HTR-8/SVneo (cell line): ENCODE measurements at regions not wholly inside any gene's neighbourhood (a gene's known extent, or its start where the extent isn't known, plus 50 kb on each side); places are given as distances from the start of the nearest gene placed in this dataset.

ENCODE experiments used
- DNase-seq: peaks from one replicate; pipeline ENCODE4 v3.0.0; 2011; ENCODE audit warnings: low spot score, mixed read lengths; ENCODE audit not compliant: insufficient read length
- FAIRE-seq: peaks from 2 replicates; lab custom pipeline; 2011; peaks lifted over from hg19 to GRCh38; lab: Jason Lieb, UNC

DNA sequence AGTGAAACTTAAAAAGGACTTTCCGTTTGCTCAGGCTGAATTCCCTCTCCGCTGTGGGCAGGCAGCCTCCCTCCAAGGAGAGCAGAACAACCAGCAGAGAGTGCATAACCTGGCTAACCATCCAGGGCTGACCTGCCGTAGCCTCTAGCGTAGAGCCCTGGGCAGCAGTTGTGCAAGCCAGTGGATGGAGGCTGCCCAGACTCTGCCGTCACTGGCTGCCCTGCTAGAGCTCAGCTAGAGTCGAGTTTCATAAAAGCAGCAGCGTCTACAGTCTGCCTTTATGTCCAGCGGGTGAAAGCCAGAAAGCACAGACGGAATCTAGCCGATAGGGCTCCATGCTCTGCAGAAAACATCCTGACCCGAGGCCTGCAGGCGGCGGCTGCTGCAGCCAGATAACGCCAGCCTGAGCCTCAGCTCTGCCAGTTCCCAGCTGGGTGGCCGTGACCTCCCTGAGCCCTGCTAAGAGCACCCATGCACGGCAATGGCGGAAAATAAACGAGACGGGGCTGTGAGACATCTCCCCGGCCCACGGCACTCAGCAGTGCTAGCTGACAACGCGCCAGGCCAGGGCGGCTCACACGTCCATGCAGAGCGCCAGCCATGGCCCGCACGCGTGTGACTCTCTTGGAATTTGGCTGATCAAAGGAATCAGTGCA lies 231.3 kb downstream of the ENGASE start:
- FAIRE-seq, result no peak
- DNase-seq, result no peak

DNA sequence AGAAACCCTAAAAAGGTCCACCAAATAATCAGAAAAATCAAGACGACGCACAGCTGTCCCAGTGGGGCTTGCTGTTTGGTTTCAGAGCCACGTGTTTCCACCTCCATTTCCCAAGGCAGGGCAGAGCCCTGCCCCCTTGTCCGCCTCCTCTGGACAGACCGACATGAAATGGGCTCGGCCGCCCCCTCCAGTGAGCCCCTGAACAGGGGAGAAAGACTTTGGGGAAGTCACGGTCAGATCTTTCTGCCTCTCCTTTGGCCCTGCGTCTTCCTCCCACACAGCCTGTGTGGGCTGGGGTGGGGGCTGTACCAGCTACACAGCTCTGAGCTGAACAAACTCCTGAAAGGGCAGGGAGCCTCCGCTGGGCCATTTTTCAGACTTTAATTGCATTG lies 230.7 kb downstream of the ENGASE start:
- FAIRE-seq (no peak), DNase-seq (no peak)

- no peak for DNase-seq
- no peak for FAIRE-seq
Measured at GRCh38 chr17:79304884-79305283, 230.3 kb downstream of the ENGASE start.

GRCh38 chr17:79303641-79304205 lies 229.1 kb downstream of the ENGASE start:
- DNase-seq (no peak), FAIRE-seq (peak; percentile 23)

DNA sequence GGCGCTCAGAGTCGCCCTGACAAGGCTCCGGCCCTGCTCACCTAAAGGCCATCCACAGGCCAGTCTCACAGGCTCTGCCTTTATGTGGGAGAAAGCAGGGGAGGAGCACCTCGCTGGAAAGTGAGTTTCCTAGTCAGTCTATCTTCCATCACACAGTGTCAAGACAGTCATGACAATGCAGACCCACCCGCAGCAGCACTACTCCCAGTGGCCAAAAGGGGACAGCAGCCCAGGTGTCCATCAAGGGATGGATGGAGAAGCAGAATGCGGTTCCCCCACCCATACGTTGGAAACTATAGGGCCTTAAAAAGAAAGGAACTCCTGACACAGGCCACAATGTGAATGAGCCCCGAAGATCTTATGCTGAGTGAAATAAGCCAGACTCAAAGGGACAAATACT lies 226.8 kb downstream of the ENGASE start:
- DNase-seq, result no peak
- FAIRE-seq, result no peak

GRCh38 chr17:79299349-79299748 lies 224.7 kb downstream of the ENGASE start:
- DNase-seq (no peak), FAIRE-seq (no peak)

GRCh38 chr17:79298799-79299198 lies 224.2 kb downstream of the ENGASE start:
- DNase-seq, result no peak

DNA sequence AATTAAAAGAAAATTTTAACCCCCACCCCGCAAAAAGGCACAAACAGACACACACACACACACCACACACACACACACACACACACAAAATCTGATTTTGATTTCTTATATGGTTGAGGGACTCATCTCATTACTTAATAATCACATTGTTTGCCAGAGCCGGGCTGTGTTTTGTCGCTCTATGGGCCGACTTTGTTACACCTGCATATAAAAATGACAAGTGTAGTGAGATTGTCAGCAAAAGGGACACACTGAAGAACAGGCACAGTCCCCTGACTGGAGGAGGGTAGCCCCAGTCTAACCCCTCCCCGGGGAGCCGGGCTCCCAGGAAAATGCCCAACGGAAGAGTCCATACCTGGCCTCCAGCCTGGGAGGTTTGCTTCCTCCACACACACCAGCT lies 221.6 kb downstream of the ENGASE start:
- DNase-seq (no peak), FAIRE-seq (no peak)

More at GRCh38 chr17:79298799-79299198, 224.2 kb downstream of the ENGASE start:
- no peak for FAIRE-seq

GRCh38 chr17:79295307-79295706 lies 220.7 kb downstream of the ENGASE start:
- DNase-seq (no peak), FAIRE-seq (no peak)

GRCh38 chr17:79294459-79295071 lies 219.9 kb downstream of the ENGASE start:
- no peak for FAIRE-seq
- DNase-seq, result peak; percentile 69

GRCh38 chr17:79292501-79292900 lies 217.9 kb downstream of the ENGASE start:
- no peak for FAIRE-seq
- DNase-seq, result no peak

DNA sequence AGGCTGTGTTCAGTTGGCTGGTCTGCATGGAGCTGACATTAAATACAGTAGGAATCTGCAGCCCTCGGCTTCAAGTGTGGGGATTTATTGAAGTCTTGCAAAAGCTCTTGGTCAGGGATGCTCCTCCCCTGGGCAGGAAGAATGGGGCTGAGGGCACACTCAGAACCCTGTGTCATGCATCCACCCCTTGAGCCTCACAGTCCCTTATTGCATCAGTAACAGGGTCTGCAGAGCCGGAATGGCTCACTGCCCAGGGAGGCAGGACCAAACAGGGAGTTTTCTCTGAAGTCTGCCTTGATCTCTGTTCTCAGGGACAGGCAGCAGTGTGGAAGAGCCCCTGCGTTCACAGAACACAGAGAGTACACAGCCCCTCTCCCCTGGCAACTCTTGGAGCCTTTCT lies 216.8 kb downstream of the ENGASE start:
- FAIRE-seq, result no peak
- DNase-seq, result no peak

- DNase-seq (no peak), FAIRE-seq (no peak)
Measured at GRCh38 chr17:79290726-79291125, 216.1 kb downstream of the ENGASE start.

DNA sequence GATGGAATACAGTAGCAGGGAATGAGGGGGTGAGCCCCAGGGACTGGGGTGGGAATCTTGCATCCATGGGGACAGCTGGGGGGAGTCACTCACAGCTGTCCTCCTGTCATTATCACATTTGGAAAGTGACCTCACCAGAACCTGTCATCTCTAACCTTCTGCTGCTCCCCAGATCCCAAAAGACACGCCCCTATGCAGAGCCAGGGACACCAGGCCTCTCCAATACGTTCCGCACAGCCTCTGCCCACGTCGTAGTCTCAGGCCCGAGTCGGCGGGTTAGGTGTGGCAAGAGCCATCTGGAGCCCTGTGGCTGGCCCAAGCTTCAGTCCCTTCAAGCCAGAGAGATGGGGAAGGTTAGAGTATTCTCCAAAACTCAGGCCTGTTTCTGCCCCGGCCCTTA lies 214.3 kb downstream of the ENGASE start:
- FAIRE-seq (no peak), DNase-seq (no peak)

GRCh38 chr17:79286440-79286839 lies 211.8 kb downstream of the ENGASE start:
- FAIRE-seq (no peak), DNase-seq (no peak)

DNA sequence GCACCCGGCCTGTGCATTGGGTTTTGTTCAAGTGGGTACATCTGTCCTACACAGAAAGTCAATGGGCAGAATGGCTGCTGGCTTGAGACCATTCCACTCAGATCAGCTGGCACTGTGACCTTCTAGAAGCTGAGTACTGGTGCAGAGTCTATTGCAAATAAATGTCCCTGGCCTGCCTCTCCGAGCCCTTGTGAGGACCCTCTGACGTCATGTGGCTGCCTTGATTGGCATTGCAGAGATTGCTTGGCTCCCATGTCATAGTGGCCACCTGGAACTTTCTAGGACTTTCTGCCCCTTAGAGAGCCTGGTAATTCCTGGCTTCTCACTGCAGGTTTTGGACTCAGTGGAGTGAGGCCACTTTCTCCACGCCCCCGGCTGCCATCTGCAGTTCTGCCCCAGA lies 211.3 kb downstream of the ENGASE start:
- FAIRE-seq (no peak), DNase-seq (no peak)

GRCh38 chr17:79282294-79282693 lies 207.7 kb downstream of the ENGASE start:
- FAIRE-seq, result no peak
- no peak for DNase-seq

DNA sequence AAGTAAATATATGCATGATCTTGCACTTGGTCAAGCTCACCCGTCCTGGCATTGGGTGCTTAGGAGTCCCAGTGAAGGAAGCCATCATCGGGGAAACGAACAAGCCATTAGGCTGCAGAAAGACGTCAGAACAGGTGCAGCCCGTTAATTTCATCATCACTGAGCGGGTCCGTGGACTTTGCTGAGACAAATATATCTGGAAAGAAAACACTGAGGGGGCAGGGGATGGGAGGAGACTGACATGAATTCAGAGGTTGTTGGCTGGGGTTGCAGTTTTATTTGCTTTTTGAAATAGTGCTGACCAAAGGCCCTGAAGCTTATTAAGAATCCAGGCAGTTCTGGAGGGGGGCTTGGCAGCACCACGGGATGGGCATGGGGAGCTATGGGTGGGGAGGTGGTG lies 207.2 kb downstream of the ENGASE start:
- DNase-seq (no peak), FAIRE-seq (no peak)

DNA sequence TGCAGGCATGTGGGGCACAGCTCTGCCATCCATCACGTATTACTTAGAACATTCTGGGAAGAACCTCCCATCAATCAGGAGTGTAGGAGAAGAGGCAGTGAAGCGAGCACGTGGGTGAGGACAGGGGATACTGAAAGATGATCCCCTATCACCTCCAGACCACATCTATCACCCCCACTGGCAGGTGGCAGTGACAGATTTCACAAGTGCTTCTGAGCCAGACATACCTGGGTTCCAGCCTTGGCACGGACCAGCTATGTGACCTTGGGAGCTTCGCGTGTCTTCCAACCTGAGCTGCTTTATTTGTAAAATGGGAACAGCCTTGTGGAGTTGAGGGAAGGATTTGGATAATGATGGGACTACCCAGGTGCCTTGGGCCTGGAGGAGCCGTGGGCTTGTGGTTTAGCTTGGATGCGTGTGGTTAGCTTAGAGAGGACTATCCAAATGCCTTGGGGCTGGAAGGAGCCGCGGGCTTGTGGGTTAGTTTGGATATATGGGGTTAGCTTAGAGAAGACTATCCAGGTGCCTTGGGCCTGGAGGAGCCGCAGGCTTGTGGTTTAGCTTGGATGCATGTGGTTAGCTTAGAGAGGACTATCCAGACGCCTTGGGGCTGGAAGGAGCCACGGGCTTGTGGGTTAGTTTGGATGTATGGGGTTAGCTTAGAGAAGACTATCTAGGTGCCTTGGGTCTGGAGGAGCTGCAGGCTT lies 206.4 kb downstream of the ENGASE start:
- no peak for DNase-seq
- FAIRE-seq, result no peak

DNA sequence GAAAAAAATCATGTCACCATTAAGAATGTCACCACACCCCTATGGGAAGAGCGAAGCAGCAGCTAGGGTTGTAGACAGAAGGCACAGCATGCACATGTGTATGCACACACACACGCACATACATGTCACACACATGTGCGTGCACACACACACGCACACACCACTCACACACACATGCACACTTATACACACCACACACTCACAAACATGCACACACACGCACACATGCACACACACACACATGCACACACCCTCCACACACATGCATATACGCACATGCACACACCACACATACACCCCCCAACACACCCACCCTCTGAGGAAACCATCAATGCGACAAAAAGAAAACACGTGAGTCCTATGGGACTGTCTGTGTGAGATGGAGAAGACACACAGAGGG lies 205.4 kb downstream of the ENGASE start:
- peak; percentile 80 for FAIRE-seq

GRCh38 chr17:79279320-79279719 lies 204.7 kb downstream of the ENGASE start:
- DNase-seq (no peak), FAIRE-seq (no peak)

More for the DNA sequence above, 205.4 kb downstream of the ENGASE start:
- DNase-seq, result no peak
